ENCODE measurements at regions not wholly inside any gene's neighbourhood (a gene's known extent, or its start where the extent isn't known, plus 50 kb on each side); places are given as distances from the start of the nearest gene placed in this dataset.
"Not testable (repeated sequence)": the region's sequence is repeated elsewhere in the genome, so short reads cannot be mapped to it uniquely, and the experiment has no call there.

DNA sequence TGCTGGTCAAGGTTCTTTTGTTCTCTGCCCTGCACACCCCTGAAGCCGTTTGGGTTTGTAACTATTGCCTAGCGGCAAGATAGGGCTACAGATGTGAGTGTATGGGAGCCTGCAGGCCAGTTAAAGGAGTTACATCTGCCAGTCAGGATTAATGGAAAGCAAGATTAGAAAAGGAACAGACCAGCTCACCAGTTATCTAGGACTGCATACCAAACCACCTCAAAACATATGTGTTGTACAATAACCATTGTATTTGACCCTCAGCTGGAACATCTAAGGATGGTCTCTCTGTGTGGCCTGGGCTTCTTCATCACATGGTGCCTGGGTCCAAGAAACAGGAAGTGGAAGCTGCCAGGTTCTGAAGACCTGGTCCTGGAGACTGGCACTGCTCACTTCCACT lies 52.5 kb upstream of the FBXO28 start:
- no peak for DNase-seq (ENCODE audit: low spot score)

DNA sequence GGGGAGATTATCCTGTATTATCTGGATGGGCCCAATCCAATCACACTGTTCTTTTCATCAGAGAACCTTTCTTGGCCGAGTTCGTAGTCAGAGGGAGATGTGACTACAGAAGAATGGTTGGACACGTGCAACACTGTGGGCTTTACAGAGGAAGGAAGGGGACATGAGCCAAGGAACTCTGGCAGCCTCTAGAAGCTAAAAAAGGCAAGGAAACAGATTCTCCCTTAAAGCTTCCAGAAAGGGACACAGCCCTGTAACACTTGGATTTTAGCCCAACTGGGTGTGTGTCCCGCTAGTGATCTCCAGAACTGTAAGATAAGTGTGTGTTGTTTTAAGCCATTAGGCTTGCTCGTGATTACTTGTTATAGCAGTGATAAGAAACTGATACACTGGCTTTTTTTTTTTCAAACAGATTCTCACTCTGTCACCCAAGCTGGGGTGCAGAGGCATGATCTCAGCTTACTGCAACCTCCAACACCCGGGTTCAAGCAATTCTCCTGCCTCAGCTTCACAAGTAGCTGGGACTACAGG lies 53.9 kb upstream of the FBXO28 start:
- DNase-seq (ENCODE audit: low spot score): no peak

DNA sequence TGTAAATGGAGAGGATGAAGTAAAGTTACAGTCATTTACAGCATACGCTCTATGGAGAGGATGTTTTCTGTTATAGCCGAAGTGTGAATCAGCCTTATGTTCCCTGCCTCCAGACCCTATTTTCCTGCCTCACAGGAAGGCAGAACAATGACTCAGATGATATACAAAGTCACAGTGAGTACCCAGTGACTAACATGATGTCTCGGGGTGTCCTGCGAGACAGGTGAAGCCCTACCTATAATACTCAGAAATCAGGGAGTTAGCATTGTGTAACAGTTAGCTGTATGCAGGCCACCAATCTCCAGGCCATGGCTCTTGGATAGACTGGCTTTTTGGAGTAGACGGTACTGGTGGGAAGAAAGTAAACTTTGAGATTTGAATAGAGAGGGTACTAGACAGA lies 55.6 kb upstream of the FBXO28 start:
- no peak for DNase-seq (ENCODE audit: low spot score)

DNA sequence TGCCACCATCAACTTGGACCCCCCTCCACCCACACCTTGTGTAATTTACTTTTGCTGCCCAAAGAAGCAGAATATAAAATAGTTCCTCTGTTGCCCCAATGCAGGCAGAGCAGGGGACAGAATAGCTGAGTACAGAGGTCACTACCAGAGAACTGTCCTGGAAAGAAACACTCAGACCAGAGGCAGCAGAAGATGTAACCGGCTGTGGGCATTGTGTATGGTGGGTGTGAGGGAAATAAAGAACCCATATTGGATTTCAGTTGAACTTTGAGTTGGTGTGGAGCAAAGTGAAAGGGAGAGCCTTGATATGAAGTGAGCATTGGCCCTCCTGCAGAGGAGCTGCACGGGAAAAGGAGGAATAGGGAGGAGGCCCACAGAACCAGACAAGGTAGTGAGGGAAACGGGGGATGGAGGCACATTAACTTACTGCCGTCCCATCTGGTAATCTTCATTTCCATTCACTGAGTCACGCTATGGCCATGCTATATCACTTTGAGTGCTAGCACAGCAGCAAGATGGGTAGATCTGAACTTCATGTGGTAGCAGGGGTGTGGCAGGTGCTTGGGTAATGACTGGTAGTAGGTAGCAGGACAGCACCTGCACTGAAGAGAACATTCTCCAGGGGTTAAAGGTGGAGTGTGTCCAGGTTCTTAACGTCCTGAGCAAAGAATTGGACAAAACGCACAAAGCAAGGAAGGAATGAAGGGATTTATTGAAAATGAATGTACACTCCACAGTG lies 56.3 kb upstream of the FBXO28 start:
- DNase-seq (ENCODE audit: low spot score): no peak

DNA sequence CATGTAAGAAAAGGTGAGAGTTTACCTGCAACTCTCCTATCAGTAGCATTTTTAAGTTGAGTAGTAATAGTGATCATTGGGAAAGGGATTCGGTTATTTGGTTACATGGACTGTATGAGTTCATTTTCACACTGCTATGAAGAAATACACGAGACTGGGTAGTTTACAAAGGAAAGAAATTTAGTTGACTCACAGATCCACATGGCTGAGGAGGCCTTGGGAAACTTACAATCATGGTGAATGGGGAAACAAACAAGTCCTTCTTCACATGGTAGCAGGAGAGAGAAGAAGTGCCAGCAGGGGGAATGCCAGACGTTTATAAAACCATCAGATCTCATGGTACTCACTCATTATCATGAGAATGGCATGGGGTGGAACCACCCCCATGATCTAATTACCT lies 59.3 kb upstream of the FBXO28 start:
- DNase-seq (ENCODE audit: low spot score): no peak

DNA sequence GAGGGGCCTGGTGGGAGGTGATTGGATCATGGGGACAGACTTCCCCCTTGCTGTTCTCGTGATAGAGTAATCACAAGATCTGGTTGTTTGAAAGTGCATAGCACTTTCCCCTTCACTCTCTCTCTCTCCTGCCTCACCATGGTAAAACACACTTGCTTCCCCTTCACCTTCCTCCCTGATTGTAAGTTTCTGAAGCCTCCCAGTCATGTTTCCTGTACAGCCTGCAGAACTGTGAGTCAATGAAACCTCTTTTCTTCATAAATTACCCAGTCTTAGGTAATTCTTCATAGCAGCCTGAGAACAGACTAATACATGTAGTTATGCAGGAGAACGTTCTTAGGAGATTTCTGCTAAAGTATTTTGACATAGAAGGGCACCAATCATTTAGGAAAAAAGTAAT lies 59.9 kb upstream of the FBXO28 start:
- no peak for DNase-seq (ENCODE audit: low spot score)

DNA sequence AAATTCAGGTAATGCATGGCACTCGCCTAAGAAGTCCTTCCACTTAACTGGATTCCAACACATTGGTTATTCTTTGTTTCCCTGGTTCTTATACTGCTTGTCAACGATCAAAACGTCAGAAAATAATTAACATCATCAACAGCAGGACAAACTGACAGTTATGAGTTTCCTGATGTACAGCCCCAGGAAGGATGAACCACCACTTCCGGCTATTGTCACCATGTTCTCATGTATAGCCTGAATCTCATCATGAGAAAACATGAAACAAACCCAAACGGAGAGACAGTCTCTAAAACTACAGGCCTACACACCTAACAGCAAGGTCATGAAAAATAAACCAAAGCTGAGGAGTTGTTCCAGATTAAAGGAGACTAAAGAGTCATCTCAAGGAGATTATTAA lies 60.5 kb upstream of the FBXO28 start:
- no peak for DNase-seq (ENCODE audit: low spot score)

DNA sequence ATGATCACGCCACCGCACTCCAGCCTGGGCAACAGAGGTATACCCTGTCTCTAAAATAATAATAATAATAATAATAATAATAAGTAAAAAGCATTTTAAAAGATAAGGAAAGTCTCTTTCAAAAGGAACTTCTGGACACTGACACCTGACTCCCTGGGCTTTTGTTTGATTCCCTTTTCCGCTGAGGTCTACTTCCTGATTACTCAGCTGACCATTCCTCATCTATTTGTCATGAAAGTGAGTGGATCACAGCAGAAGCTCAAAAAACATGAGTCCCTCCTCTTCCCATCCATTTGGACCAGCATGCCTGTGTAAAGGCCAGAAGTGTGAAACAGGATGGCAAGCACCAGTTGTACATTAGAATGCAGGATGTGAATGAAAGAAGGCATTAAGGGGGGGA lies 61.1 kb upstream of the FBXO28 start:
- no peak for DNase-seq (ENCODE audit: low spot score)

DNA sequence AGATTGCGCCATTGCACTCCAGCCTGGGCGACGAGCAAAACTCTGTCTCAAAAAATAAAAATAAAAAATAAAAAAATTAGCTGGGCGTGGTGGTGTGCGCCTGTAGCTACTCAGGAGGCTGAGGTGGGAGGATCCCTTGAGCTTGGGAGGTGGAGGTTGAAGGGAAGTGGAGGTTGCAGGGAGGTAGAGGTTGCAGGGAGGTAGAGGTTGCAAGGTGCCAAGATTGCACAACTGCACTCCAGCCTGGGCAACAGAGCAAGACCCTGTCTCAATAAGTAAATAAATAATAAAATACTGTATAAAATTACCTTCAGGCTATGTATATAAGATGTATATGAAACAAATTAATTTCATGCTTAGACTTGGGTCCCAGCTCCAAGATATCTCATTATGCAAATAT lies 62.1 kb upstream of the FBXO28 start:
- DNase-seq (ENCODE audit: low spot score): not testable (repeated sequence)

DNA sequence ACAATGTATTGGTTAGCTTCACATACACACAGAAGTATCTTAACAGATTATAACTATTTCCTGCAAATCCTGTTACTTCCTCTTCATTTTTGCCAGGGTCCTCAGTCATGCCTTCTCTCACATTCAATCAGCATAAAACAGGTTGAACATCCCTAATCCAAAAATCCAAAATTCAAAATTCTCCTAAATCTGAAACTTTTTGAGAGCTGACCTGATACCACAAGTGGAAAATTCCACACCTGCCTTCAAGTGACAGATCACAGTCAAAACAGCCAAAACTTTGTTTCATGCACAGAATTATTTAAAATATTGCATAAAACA lies 62.9 kb upstream of the FBXO28 start:
- DNase-seq (ENCODE audit: low spot score): no peak

DNA sequence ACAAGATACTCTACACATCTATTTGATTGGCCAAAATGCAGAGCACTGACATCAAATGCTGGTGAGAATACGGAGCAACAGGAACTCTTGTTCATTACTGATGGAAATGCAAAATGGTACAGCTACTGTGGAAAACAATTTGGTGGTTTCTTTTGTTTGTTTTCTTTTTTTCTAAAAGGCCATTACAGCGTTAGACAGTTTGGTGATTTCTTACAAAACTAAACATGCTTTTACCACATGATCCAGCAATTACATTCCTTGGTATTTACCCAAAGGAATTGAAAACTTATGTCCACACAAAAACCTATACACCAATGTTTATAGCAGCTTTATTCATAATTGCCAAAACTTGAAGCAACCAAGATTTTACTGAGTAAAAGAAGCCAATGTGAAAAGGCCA lies 66.4 kb upstream of the FBXO28 start:
- no peak for DNase-seq (ENCODE audit: low spot score)

DNA sequence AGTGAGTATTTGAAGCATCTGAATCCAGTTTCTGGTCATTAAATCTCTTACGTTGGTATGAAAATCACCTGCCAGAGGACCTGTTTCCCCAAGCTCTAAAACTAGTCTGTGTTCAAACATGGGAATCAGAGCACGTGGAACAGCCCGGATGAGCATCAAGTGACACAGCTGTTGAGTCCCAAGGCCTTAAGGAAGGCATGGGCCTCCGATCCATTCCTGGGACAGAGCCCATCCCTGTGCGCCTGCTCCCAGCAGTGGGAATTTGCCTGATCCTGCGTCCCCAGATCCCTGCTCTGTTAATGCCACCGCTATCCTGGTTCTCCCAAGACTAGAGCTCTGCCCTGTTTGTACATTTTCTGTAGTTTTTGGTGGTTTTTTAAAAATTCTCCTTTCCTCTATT lies 68.4 kb upstream of the FBXO28 start:
- DNase-seq (ENCODE audit: low spot score): no peak

DNA sequence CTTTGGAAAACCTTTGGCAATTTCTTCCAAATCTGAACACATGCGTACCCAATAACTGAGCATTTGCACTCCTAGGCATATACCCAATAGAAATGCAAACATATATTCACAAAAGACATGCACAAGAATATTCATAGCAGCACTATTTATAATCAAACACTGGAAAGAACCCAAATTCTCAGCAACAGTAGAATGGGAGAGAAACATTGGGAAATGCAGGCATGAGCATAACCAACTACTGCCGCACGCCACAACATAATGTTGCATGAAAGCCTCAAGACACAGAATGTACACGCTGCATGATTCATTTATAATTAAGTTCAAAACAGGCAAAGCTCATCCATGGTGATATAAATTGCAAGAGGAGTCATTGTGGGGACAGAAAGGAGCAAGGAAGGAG lies 69.5 kb upstream of the FBXO28 start:
- DNase-seq (ENCODE audit: low spot score): no peak

DNA sequence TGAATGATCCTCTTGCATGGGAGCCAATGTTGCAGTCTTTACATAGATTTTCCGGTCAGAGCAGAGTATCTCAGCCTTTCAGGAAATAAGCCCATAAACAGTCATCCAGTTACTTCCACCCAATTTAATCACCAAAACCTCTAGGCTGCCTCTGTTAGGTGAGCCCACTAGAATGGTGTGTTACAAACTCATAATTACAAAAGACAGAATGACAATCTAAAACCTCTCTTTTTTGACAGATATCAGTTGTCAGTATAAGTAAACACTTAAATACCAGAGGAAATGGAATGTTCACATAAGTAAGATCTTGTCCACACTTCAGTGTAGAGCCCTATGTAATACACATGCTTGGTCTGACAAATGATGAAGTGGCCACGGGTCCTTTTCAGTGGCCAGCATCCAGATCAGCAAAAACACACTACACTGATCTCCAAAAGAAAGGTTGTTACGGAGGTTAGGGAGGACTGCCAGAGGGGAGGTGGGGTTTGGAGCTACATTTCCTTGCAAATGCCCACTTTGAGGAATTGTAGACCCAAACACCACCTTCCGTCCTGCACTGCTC lies 71.3 kb upstream of the FBXO28 start:
- DNase-seq (ENCODE audit: low spot score): no peak

DNA sequence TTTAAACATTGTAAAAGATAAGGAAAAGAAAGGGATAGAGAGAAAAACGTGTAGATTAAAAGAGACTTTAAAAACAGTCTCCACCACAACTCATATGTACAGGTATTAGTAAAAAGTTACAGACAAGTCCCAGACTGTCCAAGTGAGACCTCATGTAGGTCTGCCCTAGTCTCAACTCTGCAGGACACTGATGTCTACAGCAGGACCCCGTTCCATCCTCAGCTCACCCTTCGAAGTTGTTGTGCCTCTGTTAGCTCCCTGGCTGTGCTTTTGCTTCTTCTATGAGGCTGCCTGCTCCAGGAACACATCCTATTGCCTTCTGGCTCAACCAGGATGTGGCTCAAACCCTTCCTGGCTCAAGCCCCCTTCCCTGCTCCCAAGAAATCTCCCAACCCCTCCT lies 72.9 kb upstream of the FBXO28 start:
- no peak for DNase-seq (ENCODE audit: low spot score)

DNA sequence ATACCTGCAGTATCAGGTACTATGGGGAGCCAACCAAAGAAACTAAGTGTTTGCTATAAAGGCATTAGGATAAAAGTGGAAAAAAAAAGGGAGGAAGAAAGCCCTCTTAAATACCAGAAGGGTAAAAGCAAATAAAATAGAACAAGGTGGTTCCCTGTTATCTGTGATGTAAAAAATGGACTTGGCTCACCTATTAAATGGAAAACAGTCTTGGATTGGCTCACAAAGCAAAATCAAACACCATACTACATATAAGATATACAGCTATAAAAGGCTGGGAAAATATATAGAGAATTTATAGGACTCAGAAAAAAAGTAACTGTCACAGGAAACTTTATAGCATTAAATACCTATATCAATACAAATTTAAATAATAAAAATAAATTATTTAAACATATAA lies 73.5 kb upstream of the FBXO28 start:
- DNase-seq (ENCODE audit: low spot score): not testable (repeated sequence)

DNA sequence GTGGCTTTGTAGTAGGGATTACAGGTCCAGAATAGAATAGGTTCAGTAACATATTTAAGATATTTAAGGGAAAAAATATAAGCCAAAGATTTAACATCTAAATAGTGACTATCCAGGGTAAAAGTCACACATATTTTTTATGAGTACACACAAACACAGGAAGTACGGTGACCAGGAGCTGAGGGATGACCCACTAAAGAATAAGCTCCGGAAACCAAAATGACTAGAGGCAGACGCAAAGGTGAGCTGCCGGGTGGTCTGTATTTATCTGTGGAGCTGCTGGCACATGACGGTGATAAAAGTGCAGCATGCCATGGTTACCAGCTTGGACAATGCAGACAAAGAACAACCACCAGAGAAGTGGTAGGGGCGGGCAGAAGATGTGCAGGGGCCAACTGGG lies 73.9 kb upstream of the FBXO28 start:
- DNase-seq (ENCODE audit: low spot score): not testable (repeated sequence)

DNA sequence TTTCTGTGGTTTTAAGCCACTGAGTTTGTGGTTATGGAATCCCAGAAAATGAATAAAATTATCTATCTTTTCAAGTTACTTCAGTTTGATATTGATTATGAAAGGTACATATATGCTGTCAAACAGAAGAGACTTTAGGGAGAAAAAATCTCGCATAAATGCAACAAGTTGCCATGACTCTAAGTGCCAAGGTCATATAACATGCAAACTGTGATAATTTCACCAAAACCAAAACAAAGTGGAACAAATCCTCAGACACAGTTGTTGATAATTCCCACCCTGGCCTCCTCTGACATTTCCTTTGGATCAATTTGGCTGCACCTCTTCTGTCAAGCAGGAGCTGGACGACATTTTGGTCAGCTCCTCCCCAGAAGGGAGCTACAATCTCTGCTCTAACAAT lies 75.1 kb upstream of the FBXO28 start:
- DNase-seq (ENCODE audit: low spot score): not testable (repeated sequence)

DNA sequence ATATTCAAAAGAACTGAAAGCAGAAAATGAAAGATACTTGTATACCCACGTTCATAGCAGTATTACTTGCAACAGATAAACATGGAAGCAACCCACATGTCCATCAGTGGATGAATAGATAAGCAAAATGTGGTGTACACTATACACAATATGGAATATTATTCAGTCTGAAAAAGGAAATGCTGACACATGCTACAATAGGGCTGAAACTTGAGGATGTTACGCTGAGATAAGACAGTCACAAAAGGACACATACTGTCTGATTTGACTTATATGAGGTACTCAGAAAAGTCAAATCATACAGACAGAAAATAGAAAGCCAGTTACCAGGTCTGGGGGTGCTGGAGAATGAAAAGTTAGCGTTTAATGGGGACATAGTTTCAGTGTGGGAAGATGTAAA lies 76.5 kb upstream of the FBXO28 start:
- DNase-seq (ENCODE audit: low spot score): not testable (repeated sequence)

DNA sequence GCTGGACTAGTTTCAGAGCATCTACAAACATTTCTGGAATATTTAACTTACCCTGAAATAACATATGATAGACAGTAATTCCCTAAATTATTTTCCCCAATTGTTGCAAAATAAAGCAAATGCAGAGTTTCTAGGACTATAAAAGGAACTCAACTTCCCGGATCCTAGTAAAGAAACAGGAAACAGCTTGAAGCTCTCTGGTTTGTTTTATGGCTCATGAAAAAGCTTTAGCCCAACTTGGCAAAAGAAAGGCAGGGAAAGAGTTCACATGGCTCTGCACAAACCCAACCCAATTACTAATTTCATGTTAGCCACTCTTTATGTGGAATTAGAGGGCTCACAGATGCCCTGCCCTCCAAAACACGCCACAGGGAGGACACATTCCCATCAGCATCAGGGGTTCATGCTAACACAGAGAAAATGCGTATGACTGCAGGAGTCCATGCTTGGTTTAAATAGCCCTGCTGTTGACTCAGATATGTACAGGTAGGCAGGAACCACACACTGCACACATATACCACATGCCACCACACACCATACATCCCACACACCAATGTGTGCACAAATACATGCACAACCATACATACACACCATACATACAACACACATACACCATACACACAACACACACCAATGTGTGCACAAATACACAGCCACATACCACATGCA lies 81.2 kb upstream of the FBXO28 start:
- not testable (repeated sequence) for DNase-seq (ENCODE audit: low spot score)

DNA sequence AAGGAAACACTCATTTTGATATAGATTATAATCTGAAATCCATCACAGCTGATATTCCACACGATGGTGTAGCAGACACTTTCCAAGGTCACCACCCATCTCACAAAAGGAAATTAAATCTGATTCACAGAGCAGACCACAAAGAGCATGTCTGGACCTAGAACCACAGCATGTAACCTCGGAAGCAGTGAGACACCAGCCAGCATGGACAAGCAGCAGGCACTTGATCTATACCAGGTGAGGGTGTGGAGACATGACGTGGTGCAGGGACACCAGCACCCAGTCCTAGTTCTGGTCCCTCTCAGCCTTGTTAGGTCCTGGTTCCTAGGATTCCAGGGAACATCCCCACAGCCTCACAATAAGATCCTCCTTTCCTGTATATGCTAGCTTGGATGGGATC lies 81.9 kb upstream of the FBXO28 start:
- DNase-seq (ENCODE audit: low spot score): not testable (repeated sequence)

DNA sequence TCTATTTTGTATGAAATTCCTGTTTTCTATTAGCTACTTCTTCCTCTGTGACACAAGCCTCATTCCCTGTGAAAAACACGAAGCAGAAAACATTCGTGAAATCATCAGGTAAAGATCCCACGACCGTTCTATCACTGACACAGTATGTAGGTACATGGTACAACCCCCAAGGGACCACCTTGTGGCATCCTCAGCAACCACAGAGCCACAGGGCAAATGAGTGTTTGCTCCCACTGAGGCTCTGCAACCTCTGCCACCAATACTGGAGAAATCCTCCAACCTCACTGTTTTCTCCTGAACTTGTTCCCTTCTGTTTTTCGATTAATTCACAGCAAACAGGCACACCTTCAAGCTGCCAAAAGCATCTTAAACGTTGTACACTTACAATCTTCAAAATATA lies 83.7 kb upstream of the FBXO28 start:
- DNase-seq (ENCODE audit: low spot score): not testable (repeated sequence)

DNA sequence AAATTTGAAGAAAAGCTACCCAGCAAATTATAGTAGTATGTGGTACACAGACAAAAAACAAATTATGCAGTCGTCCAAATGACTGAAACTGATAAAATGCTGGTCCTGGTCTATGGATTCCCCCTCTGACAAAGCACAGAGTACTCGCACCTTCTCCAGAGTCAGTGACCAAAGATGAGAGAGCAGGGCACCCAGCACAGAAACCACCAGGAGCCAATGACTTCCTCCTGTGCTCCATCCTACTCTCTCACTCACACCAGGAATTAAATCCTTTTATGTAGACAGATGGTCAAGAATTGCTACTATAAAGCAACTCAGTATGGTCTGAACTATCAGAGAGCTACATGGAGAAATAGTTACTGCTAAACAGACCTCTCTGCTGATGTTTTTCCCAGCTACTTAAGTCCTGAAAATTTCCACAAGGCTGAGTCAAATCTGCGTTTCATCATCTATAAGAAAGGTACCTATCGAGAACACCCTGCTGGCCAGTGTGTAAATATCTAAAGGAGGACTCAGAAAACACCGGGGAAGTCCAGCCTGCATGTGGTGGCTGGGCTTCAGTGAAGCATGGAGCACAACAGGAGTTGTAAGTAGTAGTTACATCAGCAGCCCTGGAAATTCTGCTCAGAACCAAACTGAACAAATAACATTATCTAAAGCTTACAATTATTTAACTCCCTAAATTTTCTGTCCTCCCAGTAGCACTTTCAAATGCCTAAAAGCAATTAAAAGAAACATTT lies 84.5 kb upstream of the FBXO28 start:
- DNase-seq (ENCODE audit: low spot score): not testable (repeated sequence)

All from NAMALWA (cell line).